GM23338 (cell line): ENCODE measurements at regions not wholly inside any gene's neighbourhood (a gene's known extent, or its start where the extent isn't known, plus 50 kb on each side); places are given as distances from the start of the nearest gene placed in this dataset.

Source experiments
- ATAC-seq: fragments of 200-7000 bp; cut with Tn5 transposase; 3 replicates; pipeline ENCODE4 v1.9.1; 2020
- DNase-seq: peaks from one replicate; pipeline ENCODE4 v3.0.0-alpha.2; 2015; ENCODE audit warnings: low spot score
- H2AFZ ChIP-seq: fragments of 200-600 bp; sonication (generic); 2 replicates; pipeline ENCODE4 v1.8.0; 2016; ENCODE audit warnings: antibody characterized with exemption, mild to moderate bottlenecking, moderate library complexity
- H3F3A ChIP-seq: fragments of 200-600 bp; sonication (generic); replicated peaks from 2 replicates; pipeline ENCODE4 v1.8.0; 2017; ENCODE audit warnings: antibody characterized with exemption, mixed run types, low read depth
- H3K27ac ChIP-seq: fragments of 200-600 bp; sonication (generic); 2 replicates; pipeline ENCODE4 v1.6.1; 2016; ENCODE audit warnings: low read depth
- H3K27me3 ChIP-seq: fragments of 200-600 bp; sonication (generic); 2 replicates; pipeline ENCODE4 v1.8.0; 2016; ENCODE audit warnings: mild to moderate bottlenecking, mixed run types, moderate library complexity; ENCODE audit not compliant: insufficient read depth
- H3K36me3 ChIP-seq: fragments of 200-600 bp; sonication (generic); 2 replicates; pipeline ENCODE4 v1.8.0; 2016; ENCODE audit warnings: mild to moderate bottlenecking; ENCODE audit not compliant: insufficient read depth
- H3K4me1 ChIP-seq: fragments of 200-600 bp; sonication (generic); 2 replicates; pipeline ENCODE4 v1.8.0; 2016; ENCODE audit warnings: mild to moderate bottlenecking, moderate library complexity; ENCODE audit not compliant: insufficient read depth
- H3K4me2 ChIP-seq: fragments of 200-600 bp; sonication (generic); 2 replicates; pipeline ENCODE4 v1.7.1; 2017; ENCODE audit warnings: mixed run types
- H3K4me3 ChIP-seq: fragments of 200-600 bp; sonication (generic); 2 replicates; pipeline ENCODE4 v1.6.1; 2016; ENCODE audit warnings: mixed run types
- H3K79me2 ChIP-seq: fragments of 200-600 bp; sonication (generic); replicated peaks from 2 replicates; pipeline ENCODE4 v1.8.0; 2017; ENCODE audit warnings: mild to moderate bottlenecking; ENCODE audit not compliant: insufficient read depth
- H3K9me2 ChIP-seq: fragments of 200-600 bp; sonication (generic); 2 replicates; pipeline ENCODE4 v1.8.0; 2017; ENCODE audit not compliant: insufficient read depth
- H4K20me1 ChIP-seq: fragments of 200-600 bp; sonication (generic); replicated peaks from 2 replicates; pipeline ENCODE4 v1.8.0; 2017; ENCODE audit warnings: mild to moderate bottlenecking; ENCODE audit not compliant: insufficient read depth
- H3K27ac Mint-ChIP-seq: 2 replicates; pipeline ENCODE4 v1.8.0; 2020; ENCODE audit warnings: inconsistent platforms, mild to moderate bottlenecking, moderate library complexity, mixed read lengths
- H3K27me3 Mint-ChIP-seq: 3 replicates; pipeline ENCODE4 v1.8.0; 2022; ENCODE audit warnings: low read depth, mild to moderate bottlenecking, moderate library complexity, mixed read lengths, inconsistent platforms; ENCODE audit not compliant: insufficient read depth, poor library complexity
- H3K36me3 Mint-ChIP-seq: 3 replicates; pipeline ENCODE4 v1.8.0; 2021; ENCODE audit warnings: low read depth, mild to moderate bottlenecking, inconsistent platforms, moderate library complexity, mixed read lengths
- H3K4me1 Mint-ChIP-seq: 3 replicates; pipeline ENCODE4 v1.8.0; 2020; ENCODE audit warnings: mild to moderate bottlenecking, inconsistent platforms, mixed read lengths
- H3K4me3 Mint-ChIP-seq: 3 replicates; pipeline ENCODE4 v1.8.0; 2021; ENCODE audit warnings: moderate library complexity, mild to moderate bottlenecking, inconsistent platforms, mixed read lengths
- H3K9me3 Mint-ChIP-seq: 3 replicates; pipeline ENCODE4 v1.8.0; 2020; ENCODE audit warnings: moderate library complexity, mild to moderate bottlenecking, inconsistent platforms, mixed read lengths
- CREB1 ChIP-seq: fragments of 250-450 bp; sonication (Bioruptor Pico); IDR thresholded peaks from 2 replicates; pipeline ENCODE4 v1.5.0; 2020; ENCODE audit warnings: low read depth, mild to moderate bottlenecking, moderate library complexity
- EZH2 ChIP-seq: fragments of 200-600 bp; sonication (generic); IDR thresholded peaks from one replicate; pipeline ENCODE4 v1.8.0; 2017; ENCODE audit warnings: antibody characterized with exemption, mild to moderate bottlenecking, low read depth; ENCODE audit not compliant: unreplicated experiment
- EZH2phosphoT487 ChIP-seq: fragments of 200-600 bp; sonication (generic); IDR thresholded peaks from one replicate; pipeline ENCODE4 v1.8.1; 2018; ENCODE audit warnings: antibody characterized with exemption; ENCODE audit not compliant: unreplicated experiment
- JUNB ChIP-seq: IDR thresholded peaks from one replicate; pipeline ENCODE4 v1.6.1; 2016; ENCODE audit warnings: antibody characterized with exemption; ENCODE audit not compliant: unreplicated experiment
- NANOG ChIP-seq: IDR thresholded peaks from 2 replicates; pipeline ENCODE4 v1.6.1; 2016; ENCODE audit warnings: antibody characterized with exemption, borderline replicate concordance
- POLR2AphosphoS5 ChIP-seq: IDR thresholded peaks from 2 replicates; pipeline ENCODE4 v1.6.1; 2016; ENCODE audit warnings: antibody characterized with exemption, low read depth
- ZNF114 ChIP-seq: fragments of 250-450 bp; sonication (Bioruptor Pico); IDR thresholded peaks from 2 replicates; pipeline ENCODE4 v1.5.0; 2020; ENCODE audit warnings: mild to moderate bottlenecking, moderate library complexity
- ZNF331 ChIP-seq: fragments of 250-450 bp; sonication (Bioruptor Pico); IDR thresholded peaks from 2 replicates; pipeline ENCODE4 v1.5.0; 2020; ENCODE audit warnings: low read depth, mild to moderate bottlenecking, moderate library complexity
- TF ChIP-seq, protein P1 (sequence below): IDR thresholded peaks from 2 replicates; pipeline ENCODE4 v1.6.1; 2016; ENCODE audit warnings: antibody characterized with exemption
- TF ChIP-seq, protein P2 (sequence below), 2 experiments: fragments of 200-600 bp in 1 of 2; sonication (generic) in 1 of 2; conservative IDR thresholded peaks; 2 replicates each; pipeline versions ENCODE4 v1.5.1 to v1.6.1; 2016 to 2017; ENCODE audit warnings: antibody characterized with exemption in 2 of 2, low read depth in 2 of 2, mild to moderate bottlenecking in 2 of 2, moderate library complexity in 1 of 2
- TF ChIP-seq, protein P3 (sequence below): fragments of 250-450 bp; sonication (Bioruptor Pico); IDR thresholded peaks from 2 replicates; pipeline ENCODE4 v1.5.0; 2020; ENCODE audit warnings: mild to moderate bottlenecking, moderate library complexity

DNA sequence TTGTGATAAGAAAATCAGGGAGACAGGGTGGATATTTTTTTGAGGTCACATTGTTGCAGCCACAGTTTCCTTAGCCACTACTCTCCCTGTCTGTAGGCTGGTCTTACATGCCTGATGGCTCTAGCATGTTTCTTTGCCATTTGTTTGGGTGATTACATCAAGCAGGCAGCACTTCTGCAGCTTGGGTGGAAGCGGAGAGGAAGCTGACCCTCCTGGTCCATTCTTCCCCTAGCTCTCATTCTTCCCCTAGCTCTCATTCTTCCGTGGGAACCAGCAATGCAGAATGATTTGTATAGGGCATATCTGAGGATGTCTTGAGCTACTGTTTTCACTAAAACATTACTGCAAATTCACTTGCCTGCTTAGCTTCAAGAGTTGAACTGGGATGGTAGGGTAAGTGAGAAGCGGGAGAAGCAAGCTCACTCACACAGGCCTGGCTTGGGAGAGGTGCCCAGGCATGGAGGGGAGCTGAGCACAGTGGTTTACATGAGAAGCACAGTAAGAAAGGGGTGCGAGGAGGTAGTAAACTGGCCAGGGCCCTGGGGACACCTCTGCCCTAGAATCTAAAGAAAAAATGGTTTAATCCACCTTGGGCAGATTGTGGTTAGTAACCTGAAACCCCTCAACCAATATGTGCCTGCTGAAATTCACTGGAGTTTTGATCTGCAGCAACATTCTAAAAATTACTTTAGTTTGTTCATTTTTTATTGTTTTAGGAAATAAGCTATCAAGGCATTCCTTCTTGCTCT lies 538.9 kb downstream of the RFC3 start:
- no peak overlapping the region for H3K27ac Mint-ChIP-seq
- no peak overlapping the region for H3K4me3 Mint-ChIP-seq
- Histone ChIP-seq H3K79me2 (no peaks in the 10 kb centered on the region), H3K4me1 (peaks cover 4% of the 10 kb centered on the region; the same call in 1 of the 2 replicates), H3F3A (no peaks in the 10 kb centered on the region), H3K36me3 (no peaks in the 10 kb centered on the region), H3K4me2 (no peak overlapping the region), H3K4me3 (no peak overlapping the region), H4K20me1 (no peaks in the 10 kb centered on the region), H3K9me2 (no peaks in the 10 kb centered on the region; the same call in 1 of the 2 replicates), H3K27me3 (no peaks in the 10 kb centered on the region), H2AFZ (0 out of 2 replicates have a peak overlapping the region, but pooled peaks have one; percentile 14), H3K27ac (no peak overlapping the region)
- H3K4me1 Mint-ChIP-seq, result peaks cover 9% of the 10 kb centered on the region; the same call in 2 of the 3 replicates
- TF ChIP-seq POLR2AphosphoS5 (no peak), JUNB (no peak), ZNF331 (no peak), ZNF114 (CRISPR knock-in tag) (no peak), EZH2 (no peak), CREB1 (CRISPR knock-in tag) (no peak), NANOG (no peak), EZH2phosphoT487 (no peak)
- TF ChIP-seq, protein P1, sequence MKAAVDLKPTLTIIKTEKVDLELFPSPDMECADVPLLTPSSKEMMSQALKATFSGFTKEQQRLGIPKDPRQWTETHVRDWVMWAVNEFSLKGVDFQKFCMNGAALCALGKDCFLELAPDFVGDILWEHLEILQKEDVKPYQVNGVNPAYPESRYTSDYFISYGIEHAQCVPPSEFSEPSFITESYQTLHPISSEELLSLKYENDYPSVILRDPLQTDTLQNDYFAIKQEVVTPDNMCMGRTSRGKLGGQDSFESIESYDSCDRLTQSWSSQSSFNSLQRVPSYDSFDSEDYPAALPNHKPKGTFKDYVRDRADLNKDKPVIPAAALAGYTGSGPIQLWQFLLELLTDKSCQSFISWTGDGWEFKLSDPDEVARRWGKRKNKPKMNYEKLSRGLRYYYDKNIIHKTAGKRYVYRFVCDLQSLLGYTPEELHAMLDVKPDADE, result no peak
- TF ChIP-seq, protein P2, sequence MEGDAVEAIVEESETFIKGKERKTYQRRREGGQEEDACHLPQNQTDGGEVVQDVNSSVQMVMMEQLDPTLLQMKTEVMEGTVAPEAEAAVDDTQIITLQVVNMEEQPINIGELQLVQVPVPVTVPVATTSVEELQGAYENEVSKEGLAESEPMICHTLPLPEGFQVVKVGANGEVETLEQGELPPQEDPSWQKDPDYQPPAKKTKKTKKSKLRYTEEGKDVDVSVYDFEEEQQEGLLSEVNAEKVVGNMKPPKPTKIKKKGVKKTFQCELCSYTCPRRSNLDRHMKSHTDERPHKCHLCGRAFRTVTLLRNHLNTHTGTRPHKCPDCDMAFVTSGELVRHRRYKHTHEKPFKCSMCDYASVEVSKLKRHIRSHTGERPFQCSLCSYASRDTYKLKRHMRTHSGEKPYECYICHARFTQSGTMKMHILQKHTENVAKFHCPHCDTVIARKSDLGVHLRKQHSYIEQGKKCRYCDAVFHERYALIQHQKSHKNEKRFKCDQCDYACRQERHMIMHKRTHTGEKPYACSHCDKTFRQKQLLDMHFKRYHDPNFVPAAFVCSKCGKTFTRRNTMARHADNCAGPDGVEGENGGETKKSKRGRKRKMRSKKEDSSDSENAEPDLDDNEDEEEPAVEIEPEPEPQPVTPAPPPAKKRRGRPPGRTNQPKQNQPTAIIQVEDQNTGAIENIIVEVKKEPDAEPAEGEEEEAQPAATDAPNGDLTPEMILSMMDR (conservative IDR thresholded peaks at IDR 0.05; ENCODE audit: low read depth in 2 of 2), result no peak
- TF ChIP-seq, protein P3, sequence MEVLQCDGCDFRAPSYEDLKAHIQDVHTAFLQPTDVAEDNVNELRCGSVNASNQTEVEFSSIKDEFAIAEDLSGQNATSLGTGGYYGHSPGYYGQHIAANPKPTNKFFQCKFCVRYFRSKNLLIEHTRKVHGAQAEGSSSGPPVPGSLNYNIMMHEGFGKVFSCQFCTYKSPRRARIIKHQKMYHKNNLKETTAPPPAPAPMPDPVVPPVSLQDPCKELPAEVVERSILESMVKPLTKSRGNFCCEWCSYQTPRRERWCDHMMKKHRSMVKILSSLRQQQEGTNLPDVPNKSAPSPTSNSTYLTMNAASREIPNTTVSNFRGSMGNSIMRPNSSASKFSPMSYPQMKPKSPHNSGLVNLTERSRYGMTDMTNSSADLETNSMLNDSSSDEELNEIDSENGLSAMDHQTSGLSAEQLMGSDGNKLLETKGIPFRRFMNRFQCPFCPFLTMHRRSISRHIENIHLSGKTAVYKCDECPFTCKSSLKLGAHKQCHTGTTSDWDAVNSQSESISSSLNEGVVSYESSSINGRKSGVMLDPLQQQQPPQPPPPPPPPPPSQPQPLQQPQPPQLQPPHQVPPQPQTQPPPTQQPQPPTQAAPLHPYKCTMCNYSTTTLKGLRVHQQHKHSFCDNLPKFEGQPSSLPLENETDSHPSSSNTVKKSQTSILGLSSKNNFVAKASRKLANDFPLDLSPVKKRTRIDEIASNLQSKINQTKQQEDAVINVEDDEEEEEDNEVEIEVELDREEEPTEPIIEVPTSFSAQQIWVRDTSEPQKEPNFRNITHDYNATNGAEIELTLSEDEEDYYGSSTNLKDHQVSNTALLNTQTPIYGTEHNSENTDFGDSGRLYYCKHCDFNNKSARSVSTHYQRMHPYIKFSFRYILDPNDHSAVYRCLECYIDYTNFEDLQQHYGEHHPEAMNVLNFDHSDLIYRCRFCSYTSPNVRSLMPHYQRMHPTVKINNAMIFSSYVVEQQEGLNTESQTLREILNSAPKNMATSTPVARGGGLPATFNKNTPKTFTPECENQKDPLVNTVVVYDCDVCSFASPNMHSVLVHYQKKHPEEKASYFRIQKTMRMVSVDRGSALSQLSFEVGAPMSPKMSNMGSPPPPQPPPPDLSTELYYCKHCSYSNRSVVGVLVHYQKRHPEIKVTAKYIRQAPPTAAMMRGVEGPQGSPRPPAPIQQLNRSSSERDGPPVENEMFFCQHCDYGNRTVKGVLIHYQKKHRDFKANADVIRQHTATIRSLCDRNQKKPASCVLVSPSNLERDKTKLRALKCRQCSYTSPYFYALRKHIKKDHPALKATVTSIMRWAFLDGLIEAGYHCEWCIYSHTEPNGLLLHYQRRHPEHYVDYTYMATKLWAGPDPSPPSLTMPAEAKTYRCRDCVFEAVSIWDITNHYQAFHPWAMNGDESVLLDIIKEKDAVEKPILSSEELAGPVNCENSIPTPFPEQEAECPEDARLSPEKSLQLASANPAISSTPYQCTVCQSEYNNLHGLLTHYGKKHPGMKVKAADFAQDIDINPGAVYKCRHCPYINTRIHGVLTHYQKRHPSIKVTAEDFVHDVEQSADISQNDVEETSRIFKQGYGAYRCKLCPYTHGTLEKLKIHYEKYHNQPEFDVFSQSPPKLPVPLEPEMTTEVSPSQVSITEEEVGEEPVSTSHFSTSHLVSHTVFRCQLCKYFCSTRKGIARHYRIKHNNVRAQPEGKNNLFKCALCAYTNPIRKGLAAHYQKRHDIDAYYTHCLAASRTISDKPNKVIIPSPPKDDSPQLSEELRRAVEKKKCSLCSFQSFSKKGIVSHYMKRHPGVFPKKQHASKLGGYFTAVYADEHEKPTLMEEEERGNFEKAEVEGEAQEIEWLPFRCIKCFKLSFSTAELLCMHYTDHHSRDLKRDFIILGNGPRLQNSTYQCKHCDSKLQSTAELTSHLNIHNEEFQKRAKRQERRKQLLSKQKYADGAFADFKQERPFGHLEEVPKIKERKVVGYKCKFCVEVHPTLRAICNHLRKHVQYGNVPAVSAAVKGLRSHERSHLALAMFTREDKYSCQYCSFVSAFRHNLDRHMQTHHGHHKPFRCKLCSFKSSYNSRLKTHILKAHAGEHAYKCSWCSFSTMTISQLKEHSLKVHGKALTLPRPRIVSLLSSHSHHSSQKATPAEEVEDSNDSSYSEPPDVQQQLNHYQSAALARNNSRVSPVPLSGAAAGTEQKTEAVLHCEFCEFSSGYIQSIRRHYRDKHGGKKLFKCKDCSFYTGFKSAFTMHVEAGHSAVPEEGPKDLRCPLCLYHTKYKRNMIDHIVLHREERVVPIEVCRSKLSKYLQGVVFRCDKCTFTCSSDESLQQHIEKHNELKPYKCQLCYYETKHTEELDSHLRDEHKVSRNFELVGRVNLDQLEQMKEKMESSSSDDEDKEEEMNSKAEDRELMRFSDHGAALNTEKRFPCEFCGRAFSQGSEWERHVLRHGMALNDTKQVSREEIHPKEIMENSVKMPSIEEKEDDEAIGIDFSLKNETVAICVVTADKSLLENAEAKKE, result no peak
- ATAC-seq (no peak), DNase-seq (no peak)
- no peaks in the 10 kb centered on the region for H3K36me3 Mint-ChIP-seq
- H3K27me3 Mint-ChIP-seq, result peaks cover 2% of the 10 kb centered on the region
- H3K9me3 Mint-ChIP-seq, result peaks cover 7% of the 10 kb centered on the region; the same call in 2 of the 3 replicates
